SIG-M5 treated with dmso at 0.1 percent for 504 hours (cell line): ENCODE measurements at regions not wholly inside any gene's neighbourhood (a gene's known extent, or its start where the extent isn't known, plus 50 kb on each side); places are given as distances from the start of the nearest gene placed in this dataset.

ENCODE experiments used
- DNase-seq: peaks from one replicate; lab custom pipeline; 2025; ENCODE audit not compliant: unreplicated experiment; lab: John Stamatoyannopoulos, UW

DNA sequence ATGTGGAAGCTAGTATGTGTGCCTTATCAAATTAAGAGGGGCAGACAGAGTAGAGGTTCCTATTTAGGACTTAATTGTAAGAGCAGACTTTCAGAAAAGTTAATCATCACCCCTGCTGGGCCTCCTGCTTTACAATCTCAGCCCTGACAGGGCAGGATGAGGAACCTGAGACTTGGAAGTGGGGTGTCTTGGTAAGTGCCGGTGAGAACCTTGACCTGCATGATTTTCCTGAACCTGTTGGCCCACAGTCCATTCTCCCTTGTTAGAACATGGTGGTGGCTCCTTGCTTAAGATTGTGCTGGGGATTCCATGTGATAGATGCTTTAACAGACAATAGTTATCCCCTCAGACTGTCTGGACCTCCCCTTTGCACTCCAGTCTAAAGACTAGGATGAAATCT, 141.7 kb upstream of the TMEM72 start:
- DNase-seq, result no peak

DNA sequence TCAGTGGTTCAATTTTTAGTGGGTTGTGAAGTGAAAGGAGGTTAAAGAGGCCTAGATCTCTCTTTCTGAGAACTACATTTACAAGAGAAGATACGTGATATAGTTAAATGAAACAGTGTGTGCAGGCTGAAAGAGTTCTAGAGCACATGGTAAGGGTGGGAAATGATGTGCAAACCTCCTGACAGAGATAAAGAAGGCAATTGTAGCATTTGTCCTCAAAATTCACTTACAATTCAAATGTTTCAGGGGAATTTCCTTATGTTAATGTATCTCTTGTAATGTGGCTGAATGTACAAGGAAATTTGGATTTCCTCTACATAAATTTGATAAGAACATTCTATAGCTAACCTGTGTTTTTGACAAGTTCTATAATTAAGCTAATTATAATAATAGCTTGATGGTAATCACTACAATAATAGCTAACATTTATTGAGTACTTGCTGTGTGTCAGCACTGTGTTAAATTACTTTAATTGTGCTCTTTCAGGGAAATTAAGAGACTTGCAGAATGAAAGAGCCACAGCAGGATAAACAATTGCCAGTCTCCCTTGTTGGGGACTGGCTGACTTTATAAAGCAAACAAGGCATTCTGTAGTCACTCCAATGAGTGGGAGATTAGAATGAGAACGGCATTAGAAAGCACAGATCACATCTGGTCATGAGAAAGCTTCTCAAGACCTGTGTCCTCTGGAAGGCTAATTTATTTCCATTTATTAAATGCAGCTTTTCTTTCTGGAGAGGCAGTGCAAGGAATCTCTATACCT, 139.7 kb upstream of the TMEM72 start:
- DNase-seq, result no peak

DNA sequence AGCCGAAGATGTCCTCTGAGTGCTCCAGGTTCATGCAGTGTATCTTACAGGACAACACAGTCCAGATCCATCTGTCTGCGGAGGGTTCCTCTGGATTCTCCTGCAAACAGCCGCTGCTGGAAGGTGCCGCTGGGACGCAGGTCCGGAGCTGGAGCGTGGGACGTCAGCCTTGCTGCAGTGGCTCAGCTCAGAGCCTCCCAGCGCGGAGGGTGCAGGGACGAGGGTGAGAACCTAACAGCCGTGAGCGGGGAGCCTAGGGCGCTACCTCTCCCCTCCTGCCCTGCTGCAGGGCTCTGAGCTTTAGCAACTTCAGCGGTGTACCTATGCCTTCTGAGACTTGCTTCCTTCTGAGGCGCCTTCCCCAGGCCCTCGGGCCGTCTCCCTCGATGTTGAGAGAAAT, 137.6 kb upstream of the TMEM72 start:
- DNase-seq, result no peak

DNA sequence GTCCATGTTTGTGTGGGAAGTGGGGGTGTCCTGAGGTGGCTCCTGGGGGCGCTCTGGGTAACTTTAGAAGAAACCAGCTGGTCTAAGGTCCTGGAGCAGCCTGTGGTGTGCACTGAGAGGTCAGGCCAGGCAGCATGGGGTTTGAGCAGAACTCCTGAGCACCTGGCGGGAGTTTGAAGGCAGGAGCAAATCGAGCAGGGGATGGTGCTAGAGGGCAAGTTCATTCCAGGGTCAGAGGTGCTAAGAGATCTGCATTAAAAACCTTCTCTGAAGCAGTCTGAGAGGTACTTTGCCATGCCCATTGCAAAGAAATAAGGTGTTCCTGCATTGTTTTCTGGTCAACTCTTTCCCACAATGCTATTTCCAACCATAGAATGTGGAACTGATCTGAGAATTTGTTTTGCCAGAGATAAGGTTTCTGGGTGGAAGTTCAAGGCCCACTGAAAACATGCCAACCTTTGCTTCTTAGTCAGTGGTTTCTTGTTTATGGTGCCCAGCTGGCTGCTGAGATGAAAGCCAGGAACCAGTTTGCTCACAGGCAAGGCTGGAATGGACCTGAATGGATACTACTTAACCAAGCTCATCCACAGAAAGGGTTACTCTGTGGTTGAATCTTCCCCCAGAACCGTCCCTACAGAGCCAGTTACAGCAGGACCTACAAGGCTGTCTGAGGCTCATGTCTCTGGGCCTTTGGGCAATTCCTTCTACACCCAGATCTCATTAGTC, 136.3 kb upstream of the TMEM72 start:
- DNase-seq, result no peak

DNA sequence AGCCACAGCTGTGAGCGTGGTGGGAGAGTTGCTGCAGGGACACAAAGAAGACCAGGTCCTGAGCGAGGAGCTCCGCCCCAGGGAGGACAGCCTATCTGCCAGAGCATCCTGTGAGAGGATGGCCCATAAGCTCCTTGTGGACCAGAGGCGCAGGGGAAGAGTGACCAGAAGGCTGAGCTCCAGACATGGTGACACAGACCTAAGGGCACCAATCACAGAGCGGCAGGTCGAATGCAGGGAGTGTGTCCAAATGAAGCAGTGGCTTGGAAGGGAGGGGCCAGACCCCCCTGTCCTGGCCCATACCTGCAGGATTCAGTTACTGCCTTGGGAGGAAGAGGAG, 135.8 kb upstream of the TMEM72 start:
- DNase-seq, result no peak

DNA sequence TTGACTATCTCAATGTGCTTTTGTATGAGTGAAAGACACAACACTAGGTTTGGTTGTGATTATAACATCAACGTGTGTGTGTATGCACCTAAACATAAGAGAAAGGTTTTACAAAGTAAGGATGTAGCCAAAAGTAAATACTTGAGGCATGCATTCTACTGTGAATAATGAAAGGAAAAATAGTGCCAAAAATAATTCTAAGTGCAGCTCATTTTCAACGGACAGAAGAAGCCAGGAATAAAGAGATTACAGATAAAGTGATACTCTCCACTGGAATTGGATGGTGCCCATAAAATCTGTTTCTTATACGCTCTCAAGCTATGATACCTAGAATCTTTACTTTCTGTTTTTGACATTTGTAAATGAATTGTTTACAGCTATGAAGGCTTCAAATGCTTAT, 135.0 kb upstream of the TMEM72 start:
- DNase-seq, result no peak

DNA sequence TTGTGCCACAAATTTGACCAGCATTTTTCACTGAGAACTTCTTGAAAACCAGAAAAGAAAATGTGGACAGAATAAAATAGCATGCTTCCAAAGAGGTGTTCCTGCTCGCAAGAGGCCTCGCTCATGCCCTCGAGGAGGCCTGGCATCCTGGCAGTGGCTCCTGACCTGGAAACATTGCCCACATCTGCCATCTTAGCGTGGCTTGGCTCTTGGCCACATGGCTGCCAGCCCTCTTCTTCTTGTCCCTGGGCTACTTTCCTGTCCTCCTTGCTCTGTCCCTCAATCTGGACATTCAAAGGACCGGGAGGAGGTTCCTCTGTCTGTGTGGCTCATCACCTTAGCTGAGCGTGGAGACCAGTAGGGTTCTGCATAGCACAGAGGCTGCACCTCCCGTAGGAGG, 131.6 kb upstream of the TMEM72 start:
- DNase-seq, result no peak

DNA sequence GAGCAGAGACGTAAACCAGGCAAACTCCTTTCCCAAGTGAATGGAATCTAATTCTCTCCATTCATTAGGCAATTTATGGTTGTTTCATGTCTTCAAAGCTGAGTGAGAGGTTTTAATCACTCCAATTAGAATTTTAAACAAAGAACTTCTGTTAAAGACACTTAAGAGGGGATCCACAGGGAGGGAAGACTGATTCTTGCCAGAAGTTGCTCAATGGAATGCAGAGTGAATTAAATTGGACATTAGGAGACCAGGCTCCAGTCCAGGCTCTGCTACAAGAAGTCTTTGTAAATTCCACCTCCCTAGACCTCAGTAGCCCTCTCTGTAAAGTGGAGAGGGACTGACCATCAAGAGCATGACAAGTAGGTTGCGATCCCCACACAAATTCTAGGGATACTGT, 130.7 kb upstream of the TMEM72 start:
- DNase-seq, result no peak

DNA sequence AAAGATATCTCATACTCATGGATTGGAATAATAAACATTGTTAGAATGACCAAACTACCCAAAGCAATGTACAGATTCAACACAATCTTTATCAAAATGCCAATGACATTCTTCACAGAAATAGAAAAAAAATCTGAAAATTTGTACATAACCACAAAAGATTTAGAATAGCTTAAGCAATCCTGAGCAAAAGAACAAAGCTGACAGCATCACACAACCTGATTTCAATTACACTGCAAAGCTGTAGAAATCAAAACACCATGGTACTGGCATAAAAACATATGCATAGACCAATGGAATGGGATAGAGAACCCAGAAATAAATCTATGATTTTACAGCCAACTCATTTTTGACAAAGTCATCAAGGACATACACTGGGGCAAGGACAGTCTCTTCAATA, 130.0 kb upstream of the TMEM72 start:
- DNase-seq, result no peak

DNA sequence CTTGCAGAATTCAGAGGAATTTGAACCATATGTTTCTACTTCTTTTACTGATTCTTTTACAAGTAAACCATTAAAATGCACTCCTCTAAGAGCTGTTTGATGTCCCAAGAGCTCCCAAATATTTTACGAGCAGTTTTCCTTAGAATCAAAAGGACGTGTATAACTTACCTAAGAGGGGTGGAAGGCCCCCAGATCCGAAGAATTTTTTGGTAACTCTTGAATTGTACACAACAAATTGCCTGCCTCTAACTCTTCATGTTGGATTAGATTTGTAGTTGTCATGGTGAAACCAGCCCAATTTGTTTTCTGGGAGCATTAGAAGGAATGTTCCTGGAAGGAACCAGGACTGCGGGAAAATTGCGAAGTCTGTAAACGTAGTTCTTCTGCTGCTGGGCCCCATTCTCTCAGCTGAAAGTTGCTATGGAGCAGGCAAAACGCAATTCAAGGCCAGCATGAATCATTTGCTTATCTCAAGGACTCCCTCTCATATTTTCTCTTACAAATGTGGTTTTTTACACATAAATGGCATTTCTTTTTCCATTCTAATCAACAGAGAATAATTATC, 124.8 kb upstream of the TMEM72 start:
- no peak for DNase-seq

DNA sequence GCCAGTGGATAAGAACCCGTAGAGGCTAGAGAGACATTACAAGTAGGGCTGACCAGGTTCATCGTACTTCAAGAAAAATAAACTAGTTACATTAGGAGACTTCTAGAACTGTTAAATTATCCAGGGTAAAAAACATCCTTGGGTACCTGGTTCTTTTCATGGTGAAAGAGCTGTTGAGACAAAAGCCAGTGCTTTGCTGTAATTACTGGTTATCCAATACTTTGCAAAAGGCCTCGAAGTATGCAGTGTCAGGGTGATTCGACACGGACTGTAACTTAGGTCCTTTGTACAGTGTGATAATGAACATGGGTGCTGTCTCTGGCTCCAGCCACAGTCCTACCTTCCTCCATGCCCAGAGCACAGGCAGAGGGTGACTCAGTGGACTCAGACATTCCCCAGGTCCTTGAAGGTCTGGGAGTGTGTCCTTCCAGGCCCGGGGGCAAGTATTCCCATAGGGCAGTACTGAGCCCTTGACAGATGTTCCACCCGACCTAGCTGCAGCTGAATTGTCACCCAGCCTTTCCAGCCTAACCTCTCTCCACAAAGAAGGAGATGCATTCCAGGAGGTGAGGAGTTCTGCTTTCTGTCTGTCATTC, 123.6 kb upstream of the TMEM72 start:
- no peak for DNase-seq

DNA sequence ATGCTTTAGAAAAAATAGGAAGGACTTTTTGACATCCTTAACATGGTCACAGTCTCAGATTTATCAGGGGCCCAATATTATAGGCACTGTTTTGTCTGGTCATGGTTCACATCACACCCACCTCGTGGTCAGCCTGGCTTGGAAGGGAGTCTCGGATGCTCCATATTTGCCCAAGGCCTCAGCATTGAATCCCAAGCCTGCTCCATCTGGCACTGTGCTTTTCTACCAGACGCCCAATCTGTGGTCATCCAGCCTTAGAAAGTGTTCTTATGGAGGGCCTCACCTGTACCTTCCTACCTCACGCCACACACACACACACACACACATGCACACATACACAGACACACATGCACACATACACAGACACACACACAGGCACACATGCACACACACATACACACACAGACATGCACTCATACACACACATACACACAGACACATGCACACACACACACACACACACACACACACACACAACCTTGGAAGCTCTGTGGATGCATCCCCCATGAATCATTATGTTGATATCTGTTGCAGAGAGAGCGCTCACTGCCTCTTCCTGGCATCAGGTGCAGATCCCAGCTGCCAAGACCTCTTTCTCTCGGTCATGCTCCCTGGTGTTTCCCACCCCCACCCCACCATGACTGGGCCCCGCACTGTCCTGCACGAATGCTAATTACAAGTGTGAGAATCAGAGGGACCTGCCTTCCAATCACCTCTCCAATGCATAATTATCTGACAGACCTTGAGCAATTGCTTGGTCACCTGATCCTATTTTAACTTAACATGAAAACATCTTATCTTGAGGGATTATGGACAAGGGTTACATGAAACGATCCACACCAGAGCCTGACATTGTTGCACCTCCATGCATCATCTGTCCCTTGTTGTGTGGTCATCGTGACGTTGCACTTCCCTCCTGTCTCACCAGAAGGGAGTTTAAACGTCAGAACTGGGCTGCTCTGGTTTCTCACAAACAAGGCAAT, 122.7 kb upstream of the TMEM72 start:
- no peak for DNase-seq

DNA sequence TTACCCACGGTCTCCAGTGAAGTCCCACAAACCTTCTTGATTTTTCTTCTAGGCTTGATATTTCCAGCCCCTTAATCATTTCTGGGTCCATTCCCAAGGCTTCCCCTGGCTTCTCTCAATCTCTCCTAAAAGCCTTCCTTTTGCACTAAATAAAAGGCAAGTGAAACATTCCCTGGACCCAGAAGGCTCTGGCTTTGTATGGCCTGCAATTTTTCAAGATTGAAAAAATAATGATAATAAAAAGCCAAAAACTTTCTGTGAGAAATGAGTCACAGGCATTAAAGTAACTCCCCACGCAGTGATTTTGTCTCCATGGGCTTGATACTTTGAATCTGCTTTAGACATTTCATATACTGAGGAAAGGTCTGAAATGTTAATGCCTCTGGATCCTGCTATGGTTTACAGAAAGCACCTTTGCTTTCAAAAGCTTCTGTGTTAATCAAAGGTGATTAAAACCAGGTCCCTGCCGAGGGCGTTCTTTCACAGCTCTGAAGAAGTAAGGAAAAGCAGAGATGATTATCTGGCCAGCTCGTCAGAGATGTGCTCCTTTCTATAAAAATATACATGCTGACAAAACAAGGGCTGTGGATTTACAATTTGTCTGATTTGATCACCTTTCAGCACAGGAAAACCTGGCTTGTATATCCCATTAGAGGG, 118.9 kb upstream of the TMEM72 start:
- DNase-seq, result no peak

DNA sequence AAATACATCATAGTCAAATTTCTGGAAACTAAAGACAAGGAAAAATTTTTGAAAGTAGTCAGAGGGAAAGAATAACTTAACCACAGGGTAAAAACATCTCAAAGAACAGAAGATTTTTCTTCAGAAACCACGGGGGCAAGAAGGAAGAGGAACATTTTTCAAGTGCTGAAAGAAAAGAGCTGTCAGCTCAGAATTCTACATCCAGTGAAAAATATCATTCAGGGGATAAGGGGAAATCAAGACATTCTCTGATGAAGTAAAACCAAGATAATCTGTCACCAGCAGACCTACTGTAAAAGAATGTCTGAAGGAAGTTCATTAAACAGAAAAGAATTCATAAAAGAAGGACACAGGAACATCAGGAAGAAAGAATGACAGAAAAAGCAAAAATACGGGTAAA, 111.2 kb upstream of the TMEM72 start:
- no peak for DNase-seq

DNA sequence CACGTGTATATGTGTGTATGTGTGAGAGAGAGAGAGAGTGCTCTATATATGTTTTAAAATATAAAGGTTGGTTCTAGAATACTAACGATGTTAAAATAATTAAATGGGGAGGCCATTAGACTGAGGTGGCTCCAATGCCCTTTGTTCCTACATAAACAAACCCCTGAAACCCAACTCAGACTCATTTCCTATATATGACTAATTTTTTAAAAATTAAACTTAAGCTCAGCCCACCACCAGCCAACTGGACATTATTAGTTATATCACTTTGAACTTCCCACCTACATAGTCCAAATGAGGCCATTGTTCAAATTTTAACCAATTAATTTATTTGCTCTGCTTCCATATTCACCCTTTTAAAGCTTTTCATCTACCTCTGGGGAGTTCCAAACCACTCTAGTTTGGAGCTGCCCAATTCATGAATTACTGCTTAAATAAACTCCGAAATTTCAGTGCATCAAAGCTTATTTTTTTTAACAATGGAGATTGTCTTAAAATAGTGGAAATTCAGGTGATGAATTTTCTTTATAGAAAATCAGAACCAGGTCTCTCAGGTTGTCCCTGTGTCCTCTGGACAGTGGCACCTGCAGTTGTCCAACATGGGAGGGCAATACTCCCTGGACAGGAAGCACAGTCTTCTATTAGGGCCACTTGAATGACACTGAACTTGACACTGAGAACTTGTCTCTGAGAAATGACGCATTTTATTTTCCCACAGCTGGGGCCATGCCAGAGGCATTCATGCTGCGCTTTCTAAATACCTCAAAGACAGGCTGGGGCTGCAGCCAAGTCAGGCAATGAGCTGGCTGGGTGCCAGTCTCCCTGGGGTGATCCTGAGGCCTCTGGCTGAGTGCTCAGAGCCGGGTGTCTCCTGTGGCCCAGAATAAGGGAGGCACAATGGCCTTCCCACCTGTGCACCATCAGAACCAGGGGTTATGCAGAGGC, 109.5 kb upstream of the TMEM72 start:
- DNase-seq, result peak; percentile 17

DNA sequence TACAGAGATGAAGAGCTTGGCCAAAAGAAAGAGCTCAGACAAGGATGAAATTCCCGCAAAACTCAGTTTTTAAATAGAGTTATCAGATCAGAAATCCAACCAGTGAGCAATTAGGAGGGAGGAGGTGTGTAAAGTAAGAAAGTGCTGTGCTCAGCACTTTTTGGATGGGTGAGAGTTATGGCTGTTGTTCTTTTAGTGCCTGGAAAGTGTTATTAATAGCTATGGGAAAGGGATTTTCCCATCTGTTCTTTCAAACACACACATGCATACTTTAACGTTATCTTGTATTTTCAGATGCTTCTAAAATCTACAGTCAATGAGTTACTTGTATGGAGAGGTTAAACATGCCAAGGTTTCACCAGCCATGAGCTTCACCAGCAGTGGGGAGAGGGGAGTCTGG, 107.3 kb upstream of the TMEM72 start:
- DNase-seq, result no peak

DNA sequence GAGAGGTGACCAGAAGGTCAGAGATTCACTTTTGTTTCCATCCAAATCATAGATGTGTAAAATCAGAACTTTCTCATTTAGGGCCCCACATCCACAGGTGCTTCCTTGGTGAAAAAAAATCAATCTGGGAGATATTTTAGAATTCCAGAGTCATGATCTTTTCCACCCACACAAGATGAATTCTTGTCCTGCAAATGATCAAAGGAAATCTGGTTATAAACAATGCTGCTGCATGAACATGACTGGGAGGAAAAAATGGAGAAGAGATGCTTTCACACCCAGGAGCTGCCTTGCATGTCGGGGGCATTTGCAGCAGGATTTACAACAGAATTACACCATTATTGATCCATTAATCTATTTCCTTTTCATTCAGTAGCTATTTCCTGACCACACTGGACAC, 106.5 kb upstream of the TMEM72 start:
- DNase-seq, result no peak

DNA sequence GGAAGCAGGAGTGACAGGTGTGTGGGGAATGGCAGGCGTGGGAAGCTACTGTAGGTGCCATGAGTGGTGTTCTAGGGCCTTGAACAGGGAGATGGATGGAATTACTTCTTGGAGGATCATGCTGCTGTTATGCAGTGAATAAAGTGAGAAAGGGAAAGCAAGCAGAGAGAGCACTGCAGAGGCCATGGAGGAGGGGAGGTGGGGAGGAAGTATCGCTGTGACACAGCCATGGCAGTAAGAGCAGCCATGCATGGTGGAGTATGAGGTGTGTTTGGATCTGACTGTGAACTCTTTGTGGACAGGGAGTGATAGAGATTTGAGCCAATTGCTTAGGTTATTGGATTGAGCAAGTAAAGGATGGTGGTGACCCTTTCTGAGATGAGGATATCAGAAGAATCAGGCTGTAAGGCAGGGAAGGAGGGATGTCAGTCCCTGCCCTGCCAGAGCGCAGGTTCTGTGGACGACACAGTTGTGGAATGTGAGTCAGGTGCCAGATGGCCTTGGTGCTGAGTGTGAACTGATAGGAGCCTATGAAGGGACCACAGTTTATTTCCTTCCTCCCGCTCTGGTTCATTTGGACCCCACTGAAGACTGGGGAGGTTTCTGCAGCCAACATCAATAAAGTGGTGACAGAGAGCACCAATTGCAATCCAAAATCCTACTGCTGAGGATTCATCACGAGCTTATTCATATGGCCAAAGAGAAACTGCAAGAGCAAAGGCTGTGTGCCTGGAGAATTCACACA, 105.5 kb upstream of the TMEM72 start:
- DNase-seq, result no peak

DNA sequence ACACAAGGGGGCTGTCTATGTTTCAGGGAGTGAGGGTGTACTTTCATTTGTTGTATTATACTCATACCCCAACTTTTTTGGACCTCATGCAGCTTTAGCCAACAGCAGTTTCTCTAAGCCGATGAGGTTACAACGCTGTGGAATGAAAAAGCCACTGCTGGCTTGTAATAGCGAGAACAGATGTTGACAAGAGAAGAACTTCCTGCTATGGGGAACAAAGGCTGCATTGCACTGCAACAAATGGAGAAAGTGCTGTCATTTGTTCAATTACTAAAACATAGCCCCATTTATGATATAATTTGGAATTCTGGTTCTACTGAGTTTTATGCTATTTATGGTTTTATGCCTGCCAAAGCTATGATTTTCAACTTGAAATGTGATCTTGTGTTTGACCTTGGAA, 104.2 kb upstream of the TMEM72 start:
- DNase-seq, result no peak
